NOMO-1 treated with dmso at 0.1 percent for 144 hours (cell line): ENCODE measurements at regions not wholly inside any gene's neighbourhood (a gene's known extent, or its start where the extent isn't known, plus 50 kb on each side); places are given as distances from the start of the nearest gene placed in this dataset.

Experiments used
- DNase-seq: peaks from one replicate; lab custom pipeline; 2025; ENCODE audit not compliant: unreplicated experiment; lab: John Stamatoyannopoulos, UW

DNA sequence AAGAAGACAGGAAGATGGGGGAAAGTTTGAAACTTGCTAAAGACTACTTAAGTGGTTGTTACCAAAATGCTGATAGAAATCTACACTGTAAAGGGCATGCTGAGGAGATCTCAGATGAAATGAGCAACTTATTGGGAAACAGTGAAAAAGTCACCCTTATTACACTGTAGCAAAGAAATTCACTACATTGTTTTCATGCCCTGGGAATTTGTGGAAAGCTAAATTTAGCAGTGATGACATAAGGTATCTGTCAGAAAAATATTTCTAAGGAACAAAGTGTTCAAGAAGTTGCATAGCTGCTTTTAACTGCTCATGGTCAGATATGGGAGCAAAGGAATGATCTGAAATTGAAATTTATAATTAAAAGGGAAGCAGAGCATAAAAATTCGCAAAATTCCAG lies 702.4 kb upstream of the LRRC4C start:
- DNase-seq = no peak

DNA sequence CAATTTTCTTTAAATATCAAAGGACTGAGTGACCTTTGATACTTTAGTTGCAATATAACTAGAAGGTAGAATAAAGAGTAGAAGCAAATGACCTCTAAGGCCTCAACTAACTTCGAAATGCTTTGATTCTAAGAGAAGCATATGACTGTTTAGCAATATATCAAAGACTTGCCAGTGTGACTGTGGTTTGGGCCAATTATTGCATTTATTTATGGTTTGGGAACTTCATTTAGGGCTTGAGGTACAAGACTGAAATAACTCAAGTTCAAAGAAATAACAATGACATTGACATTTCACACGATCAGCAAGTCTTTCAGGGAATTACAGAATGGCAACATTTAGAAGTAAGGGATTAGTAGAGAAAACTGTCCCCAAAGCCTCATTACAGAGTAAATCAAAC lies 709.7 kb upstream of the LRRC4C start:
- no peak for DNase-seq

DNA sequence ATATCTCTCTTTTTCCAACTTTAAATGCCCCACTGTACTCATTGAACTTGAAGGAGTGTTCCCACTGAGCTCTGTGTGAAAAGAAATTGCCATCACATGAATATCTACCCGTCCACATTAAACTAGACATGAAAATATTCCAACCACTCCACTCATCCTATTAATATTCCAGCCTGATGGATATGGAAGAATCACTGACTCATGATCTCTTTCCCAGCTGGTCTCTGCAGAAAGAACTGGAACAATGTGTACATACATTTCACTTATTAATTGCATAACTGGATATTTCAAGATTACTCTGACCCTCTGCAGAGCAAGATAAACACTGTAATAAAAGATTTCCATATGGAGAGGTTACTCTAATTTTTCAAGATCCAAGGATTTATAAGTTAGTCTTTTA lies 711.1 kb upstream of the LRRC4C start:
- DNase-seq = no peak

GRCh38 chr11:42171046-42171445 lies 711.6 kb upstream of the LRRC4C start:
- DNase-seq = no peak

- no peak for DNase-seq
Measured at GRCh38 chr11:42172441-42172840, 713.0 kb upstream of the LRRC4C start.

DNA sequence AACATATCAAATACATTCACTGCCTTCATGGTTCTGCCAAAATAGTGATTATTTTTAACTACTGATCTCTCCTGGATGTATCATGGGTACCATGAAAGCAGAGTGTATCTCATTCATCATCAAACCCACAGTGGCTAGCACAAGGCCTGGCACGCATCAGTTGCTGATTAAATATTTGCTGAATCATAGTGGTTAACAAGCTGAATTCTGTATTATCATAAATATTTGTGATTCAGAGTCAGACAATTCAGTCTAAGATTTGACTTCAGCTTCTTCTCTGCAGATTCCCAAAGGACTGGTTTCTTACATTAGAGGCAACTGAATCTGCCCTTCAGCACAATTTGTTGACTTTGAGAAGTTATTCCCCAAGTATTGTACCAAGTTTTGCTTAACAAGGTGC lies 715.8 kb upstream of the LRRC4C start:
- DNase-seq = no peak

DNA sequence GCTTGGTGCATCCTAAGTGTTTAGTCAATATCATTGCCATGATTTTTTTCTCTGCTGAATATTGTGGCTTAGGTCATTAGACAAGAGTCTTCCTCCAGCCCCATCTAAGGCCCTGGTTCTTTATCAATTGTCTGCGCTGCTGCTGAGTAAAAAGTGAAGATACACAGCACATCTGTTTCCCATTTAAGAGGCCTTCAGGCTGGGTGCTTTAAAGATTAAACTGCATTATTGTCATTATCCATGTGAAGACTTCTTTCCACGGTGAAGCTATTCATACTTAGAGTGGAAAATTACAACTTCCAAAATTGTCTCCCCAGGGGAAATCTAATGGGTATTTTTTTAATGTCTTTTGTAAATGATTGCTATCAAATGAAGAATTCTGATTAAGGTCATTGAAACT lies 719.8 kb upstream of the LRRC4C start:
- DNase-seq = no peak

GRCh38 chr11:42195289-42196013 lies 736.0 kb upstream of the LRRC4C start:
- DNase-seq = no peak

GRCh38 chr11:42200311-42200710 lies 740.9 kb upstream of the LRRC4C start:
- no peak for DNase-seq

- DNase-seq = no peak
Measured at GRCh38 chr11:42201603-42202148, 742.2 kb upstream of the LRRC4C start.

- no peak for DNase-seq
Measured at GRCh38 chr11:42205518-42205917, 746.1 kb upstream of the LRRC4C start.

- DNase-seq = no peak
Measured at GRCh38 chr11:42225664-42226063, 766.2 kb upstream of the LRRC4C start.

DNA sequence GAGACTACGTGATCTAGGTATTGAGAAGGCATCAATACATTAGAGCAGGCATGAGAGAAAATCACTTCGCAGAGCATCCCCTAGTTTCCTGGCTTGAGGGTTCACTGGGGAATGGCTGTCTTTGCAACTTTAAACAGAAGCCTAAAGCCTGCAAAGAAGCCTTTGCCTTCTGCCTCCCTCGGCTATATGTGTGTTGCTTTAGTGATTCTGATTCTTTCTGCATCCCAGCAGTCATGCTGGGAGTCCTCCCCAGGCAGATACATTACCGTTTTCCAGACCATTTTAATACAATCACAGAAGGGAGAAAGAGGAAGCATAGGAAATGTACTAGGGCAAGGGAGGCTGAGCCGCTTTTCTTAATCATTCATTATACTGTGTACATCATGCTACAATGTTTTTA lies 773.2 kb upstream of the LRRC4C start:
- no peak for DNase-seq

- DNase-seq = no peak
Measured at GRCh38 chr11:42234451-42234951, 775.0 kb upstream of the LRRC4C start.

DNA sequence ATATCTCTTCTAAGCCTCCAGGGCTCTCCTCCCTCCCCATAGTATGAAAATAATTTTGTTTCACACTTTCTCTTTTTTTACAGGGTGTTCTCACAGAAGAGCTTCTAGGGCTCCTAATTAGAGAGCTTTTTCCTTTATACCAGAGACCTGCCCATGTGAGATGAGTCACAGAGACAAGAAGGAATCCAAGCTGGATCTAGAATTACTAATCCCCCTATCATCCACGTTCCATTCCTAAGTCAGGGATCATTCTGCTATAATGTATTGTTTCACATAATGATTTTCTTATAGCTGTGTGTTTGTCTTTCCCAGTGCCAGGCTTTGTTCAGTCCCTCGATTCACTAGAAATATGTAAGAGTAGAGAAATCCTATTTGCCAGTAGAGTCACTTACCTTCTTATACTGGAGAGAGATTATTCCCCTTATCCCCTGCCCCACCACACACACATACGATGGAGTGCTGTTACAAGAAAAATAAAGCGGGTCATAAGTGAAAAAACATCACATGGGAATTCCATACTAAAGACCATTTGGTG lies 778.3 kb upstream of the LRRC4C start:
- DNase-seq = no peak

GRCh38 chr11:42239188-42239587 lies 779.7 kb upstream of the LRRC4C start:
- DNase-seq = no peak

GRCh38 chr11:42243385-42243784 lies 783.9 kb upstream of the LRRC4C start:
- DNase-seq = no peak

DNA sequence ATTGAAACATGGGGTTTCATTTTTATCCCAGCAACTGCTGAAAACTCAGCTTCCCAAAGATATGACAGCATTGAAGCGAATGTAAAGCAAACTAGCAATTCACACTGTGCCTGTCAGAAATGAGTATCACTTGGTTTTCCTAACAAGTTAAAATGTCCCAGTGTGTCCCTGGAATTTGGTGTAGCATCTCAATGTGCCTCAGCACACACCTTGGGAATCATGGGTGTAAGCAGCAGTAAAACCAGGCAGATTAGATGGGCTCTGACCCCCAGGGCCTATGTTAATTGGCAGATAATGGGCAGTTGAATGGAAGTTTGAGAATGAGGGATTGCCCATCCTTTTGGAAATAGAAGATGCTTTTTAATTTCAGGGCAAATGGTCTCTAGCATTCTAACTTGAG lies 784.9 kb upstream of the LRRC4C start:
- DNase-seq = no peak

DNA sequence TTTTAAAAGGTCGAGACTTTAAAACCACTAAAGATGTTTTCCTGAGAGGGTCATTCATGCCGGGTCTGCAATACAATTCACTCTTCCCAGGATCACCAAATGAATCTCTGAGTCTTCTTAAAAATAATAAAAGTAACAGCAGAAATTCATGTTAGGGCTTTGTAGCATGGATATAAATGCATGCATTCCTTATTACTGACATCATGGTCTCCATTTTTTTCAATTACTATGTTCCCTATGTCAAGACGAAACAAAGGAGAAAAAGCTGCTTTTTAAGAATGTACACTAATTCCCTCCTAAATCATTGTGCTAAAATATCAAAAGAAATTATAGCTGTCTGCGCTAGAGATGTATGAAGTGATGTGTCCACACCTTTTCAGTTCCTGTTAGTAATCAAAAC lies 789.9 kb upstream of the LRRC4C start:
- DNase-seq = no peak

GRCh38 chr11:42249956-42250355 lies 790.5 kb upstream of the LRRC4C start:
- DNase-seq = no peak

- no peak for DNase-seq
Measured at GRCh38 chr11:42251984-42252383, 792.5 kb upstream of the LRRC4C start.

- peak; percentile 52 for DNase-seq
Measured at GRCh38 chr11:42253156-42253555, 793.7 kb upstream of the LRRC4C start.

DNA sequence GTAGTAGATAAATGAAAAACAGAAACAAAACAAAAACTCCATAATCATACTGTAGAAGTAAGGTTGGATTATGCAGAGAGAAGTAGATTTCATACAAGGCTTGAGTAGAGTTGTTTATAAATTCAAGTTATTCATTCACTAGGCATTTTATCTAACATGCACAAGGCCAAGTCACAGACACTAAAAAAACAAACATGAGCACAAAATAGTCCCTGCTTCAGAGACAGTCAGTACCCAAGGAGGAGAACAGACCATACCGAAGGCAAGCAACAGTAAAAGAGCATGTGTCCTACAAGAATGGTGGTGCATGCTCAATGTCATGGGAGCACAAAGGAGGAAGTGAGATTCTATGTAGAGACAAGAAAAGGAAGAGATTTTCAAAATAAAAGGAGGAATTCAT lies 796.5 kb upstream of the LRRC4C start:
- DNase-seq = no peak
